Chondrocyte (in vitro differentiated cells): ENCODE measurements at regions not wholly inside any gene's neighbourhood (a gene's known extent, or its start where the extent isn't known, plus 50 kb on each side); places are given as distances from the start of the nearest gene placed in this dataset.
"Not testable (repeated sequence)": the region's sequence is repeated elsewhere in the genome, so short reads cannot be mapped to it uniquely, and the experiment has no call there.

ENCODE experiments used
- DNase-seq: peaks from one replicate; pipeline ENCODE4 v3.0.0; 2021; ENCODE audit warnings: mixed read lengths, low spot score
- H3K27ac Mint-ChIP-seq: one replicate; pipeline ENCODE4 v1.8.0; 2021; ENCODE audit warnings: mild to moderate bottlenecking, moderate library complexity, mixed read lengths; ENCODE audit not compliant: unreplicated experiment
- H3K27me3 Mint-ChIP-seq: 2 replicates; pipeline ENCODE4 v1.8.0; 2021; ENCODE audit warnings: low read depth, mixed read lengths
- H3K36me3 Mint-ChIP-seq: 2 replicates; pipeline ENCODE4 v1.8.0; 2021; ENCODE audit warnings: low read depth, mixed read lengths
- H3K4me1 Mint-ChIP-seq: 2 replicates; pipeline ENCODE4 v1.8.0; 2021; ENCODE audit warnings: low read depth, mild to moderate bottlenecking, mixed read lengths
- H3K4me3 Mint-ChIP-seq: one replicate; pipeline ENCODE4 v1.8.0; 2021; ENCODE audit warnings: mild to moderate bottlenecking, moderate library complexity, mixed read lengths; ENCODE audit not compliant: unreplicated experiment
- H3K9me3 Mint-ChIP-seq: 2 replicates; pipeline ENCODE4 v1.8.0; 2021; ENCODE audit warnings: low read depth, mixed read lengths
- TF ChIP-seq, protein P1 (sequence below): fragments of 200-600 bp; sonication (generic); IDR thresholded peaks from 2 replicates; pipeline ENCODE4 v1.5.0; 2021; ENCODE audit warnings: antibody characterized with exemption, mild to moderate bottlenecking, moderate library complexity

DNA sequence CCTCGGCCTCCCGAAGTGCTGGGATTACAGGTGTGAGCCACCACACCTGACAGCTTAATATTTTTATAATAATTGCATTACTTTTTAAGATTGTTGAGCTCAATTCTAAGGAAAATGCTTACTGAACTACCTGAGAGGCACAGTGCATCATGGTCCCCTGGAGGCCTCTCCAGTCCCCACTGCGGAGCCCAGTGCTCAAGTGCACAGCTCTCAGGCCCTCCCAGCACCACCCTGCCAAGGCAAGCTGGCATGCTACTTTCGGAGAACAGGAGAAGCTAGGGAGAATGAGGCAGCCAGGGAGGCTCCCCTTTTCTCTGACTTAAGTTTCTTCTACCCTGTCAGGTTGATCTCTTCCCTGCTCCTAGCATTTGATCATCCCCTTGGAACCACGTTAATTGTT is 64.2 kb upstream of the CECR2 start:
- Mint-ChIP-seq H3K4me3 (no peak overlapping the region), H3K9me3 (no peaks in the 10 kb centered on the region), H3K4me1 (no peaks in the 10 kb centered on the region), H3K27me3 (no peaks in the 10 kb centered on the region), H3K27ac (no peak overlapping the region), H3K36me3 (no peaks in the 10 kb centered on the region)
- no peak for DNase-seq
- TF ChIP-seq, protein P1, sequence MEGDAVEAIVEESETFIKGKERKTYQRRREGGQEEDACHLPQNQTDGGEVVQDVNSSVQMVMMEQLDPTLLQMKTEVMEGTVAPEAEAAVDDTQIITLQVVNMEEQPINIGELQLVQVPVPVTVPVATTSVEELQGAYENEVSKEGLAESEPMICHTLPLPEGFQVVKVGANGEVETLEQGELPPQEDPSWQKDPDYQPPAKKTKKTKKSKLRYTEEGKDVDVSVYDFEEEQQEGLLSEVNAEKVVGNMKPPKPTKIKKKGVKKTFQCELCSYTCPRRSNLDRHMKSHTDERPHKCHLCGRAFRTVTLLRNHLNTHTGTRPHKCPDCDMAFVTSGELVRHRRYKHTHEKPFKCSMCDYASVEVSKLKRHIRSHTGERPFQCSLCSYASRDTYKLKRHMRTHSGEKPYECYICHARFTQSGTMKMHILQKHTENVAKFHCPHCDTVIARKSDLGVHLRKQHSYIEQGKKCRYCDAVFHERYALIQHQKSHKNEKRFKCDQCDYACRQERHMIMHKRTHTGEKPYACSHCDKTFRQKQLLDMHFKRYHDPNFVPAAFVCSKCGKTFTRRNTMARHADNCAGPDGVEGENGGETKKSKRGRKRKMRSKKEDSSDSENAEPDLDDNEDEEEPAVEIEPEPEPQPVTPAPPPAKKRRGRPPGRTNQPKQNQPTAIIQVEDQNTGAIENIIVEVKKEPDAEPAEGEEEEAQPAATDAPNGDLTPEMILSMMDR, result no peak

DNA sequence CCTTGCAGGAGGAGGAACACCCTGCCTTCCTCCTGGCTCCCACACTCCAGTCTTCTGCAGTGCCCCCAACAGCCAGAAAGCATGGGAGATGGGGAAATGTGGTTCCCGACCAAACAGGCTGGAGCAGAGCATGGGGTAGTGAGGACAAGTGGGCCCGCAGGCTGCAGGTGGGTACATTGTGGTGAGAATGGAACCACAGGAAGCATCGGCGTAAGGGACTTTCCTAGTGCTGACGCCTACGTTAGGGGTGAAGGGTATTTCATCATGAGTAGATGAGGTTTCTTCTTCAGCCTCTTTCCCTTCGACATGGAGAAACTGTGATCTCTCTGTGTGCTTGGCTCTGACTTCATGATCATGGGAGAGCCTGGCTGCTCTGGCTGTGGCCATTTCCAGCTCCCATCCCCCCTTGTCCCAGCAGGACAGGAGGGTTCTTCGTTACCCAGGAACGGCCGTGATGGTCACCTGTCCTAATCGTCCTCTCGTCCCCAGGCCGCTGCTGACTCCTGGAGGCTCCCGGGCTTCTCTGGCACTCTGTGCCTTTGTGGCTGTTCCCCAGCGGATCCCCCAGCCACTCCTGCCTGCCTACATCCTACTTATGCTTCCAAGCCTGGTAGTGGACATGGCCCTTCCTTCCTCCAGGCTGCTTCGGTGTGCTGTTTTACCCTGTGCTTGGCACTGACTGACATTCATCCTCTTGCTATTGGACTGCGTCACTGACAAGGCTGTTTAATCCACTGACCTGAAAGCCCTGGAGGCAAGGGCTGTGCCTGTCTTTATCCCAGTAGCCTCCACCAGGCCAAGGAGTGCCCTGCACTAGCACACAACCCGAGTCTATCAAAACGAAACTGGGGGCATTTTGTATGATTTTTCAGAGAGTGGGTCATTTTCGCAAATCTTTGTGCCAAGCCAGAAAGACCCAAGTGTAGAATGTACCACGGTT is 65.2 kb upstream of the CECR2 start:
- TF ChIP-seq, protein P1, result no peak
- Mint-ChIP-seq H3K27ac (no peak overlapping the region), H3K4me3 (no peak overlapping the region), H3K9me3 (no peaks in the 10 kb centered on the region), H3K4me1 (no peaks in the 10 kb centered on the region), H3K36me3 (no peaks in the 10 kb centered on the region), H3K27me3 (no peaks in the 10 kb centered on the region)
- DNase-seq, result no peak

DNA sequence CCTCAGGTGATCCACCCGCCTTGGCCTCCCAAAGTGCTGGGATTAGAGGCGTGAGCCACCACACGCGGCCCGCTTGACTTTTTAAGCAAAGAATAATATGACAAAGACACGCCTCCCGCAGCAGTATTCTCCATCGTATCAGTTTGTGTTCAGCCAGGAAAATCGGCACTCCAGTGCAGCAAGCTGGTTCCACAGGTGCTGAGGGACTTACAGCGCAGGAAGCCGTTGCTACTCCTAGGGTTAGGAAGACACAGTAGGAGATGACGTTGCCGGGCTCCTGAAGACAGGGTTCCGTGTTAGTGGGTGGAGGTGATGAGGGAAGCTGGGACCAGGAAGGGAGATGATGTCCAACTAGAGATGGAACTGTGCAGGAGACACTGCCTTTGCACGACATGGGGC is 65.8 kb upstream of the CECR2 start:
- Mint-ChIP-seq H3K4me1 (no peaks in the 10 kb centered on the region), H3K27me3 (peaks cover 2% of the 10 kb centered on the region), H3K27ac (no peak overlapping the region), H3K9me3 (no peaks in the 10 kb centered on the region), H3K36me3 (no peaks in the 10 kb centered on the region), H3K4me3 (no peak overlapping the region)
- no peak for DNase-seq
- TF ChIP-seq, protein P1, result no peak

DNA sequence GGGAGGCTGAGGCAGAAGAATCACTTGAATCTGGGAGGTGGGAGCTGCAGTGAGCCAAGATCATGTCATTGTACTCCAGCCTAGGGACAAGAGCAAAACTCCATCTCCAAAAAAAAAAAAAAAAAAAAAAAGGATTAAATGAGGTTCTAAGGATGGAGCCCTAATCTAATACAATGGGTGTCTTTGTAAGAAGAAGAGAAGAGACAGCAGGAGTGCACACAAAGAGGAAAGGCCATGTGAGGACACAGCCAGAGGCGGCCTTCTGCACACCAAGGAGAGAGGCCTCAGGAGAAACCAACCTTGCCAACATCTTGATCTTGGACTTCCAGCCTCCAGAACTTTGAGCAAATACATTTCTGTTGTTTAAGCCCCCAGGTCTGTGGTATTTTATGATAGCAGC is 66.6 kb upstream of the CECR2 start:
- H3K9me3 Mint-ChIP-seq, result no peaks in the 10 kb centered on the region
- no peak overlapping the region for H3K27ac Mint-ChIP-seq
- TF ChIP-seq, protein P1, result no peak
- H3K27me3 Mint-ChIP-seq, result peaks cover 4% of the 10 kb centered on the region
- H3K4me1 Mint-ChIP-seq, result no peaks in the 10 kb centered on the region
- no peaks in the 10 kb centered on the region for H3K36me3 Mint-ChIP-seq
- H3K4me3 Mint-ChIP-seq, result no peak overlapping the region
- no peak for DNase-seq

DNA sequence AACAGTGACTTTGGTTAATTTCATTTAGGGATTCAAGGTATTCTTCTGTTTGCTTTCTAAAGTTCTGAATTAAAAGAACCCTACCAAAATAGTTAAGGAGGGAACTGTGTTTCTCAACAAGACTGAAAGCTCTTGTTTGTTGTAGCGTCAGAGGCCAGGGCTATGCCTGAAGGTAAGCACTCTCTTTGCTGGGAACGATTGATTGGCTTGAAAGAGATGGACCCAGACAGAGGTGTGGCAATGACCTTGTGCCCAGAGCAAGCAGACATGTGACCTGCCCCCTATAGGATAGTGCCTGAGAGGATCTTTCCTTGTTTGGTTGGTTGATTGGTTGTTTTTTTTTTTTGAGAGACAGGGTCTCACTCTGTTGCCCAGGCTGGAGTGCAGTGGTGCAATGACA is 68.3 kb upstream of the CECR2 start:
- H3K36me3 Mint-ChIP-seq, result no peaks in the 10 kb centered on the region
- no peak overlapping the region for H3K27ac Mint-ChIP-seq
- H3K27me3 Mint-ChIP-seq, result peaks cover 8% of the 10 kb centered on the region
- H3K4me3 Mint-ChIP-seq, result no peak overlapping the region
- H3K4me1 Mint-ChIP-seq, result no peaks in the 10 kb centered on the region
- DNase-seq, result no peak
- TF ChIP-seq, protein P1, result no peak
- no peaks in the 10 kb centered on the region for H3K9me3 Mint-ChIP-seq

DNA sequence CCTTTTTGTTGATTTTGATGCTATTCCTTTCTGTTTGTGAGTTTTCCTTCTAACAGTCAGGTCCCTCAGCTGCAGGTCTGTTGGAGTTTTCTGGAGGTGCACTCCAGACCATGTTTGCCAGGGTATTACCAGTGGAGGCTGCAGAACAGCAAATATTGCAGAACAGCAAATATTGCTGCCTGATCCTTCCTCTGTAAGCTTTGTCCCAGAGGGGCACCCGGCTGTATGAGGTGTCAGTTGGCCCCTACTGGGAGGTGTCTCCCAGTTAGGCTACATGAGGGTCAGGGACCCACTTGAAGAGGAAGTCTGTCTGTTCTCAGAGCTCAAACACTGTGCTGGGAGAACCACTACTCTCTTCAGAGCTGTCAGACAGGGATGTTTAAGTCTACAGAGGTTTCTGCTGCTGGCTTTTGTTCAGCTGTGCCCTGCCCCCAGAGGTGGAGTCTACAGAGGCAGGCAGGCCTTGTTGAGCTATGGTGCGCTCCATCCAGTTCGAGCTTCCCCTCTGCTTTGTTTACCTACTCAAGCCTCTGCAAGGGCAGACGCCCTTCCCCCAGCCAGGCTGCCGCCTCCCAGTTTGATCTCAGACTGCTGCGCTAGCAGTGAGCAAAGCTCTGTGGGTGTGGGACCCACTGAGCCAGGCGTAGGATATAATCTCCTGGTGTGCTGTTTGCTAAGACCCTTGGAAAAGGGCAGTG is 70.3 kb upstream of the CECR2 start:
- not testable (repeated sequence) for H3K27ac Mint-ChIP-seq, H3K4me1 Mint-ChIP-seq, H3K27me3 Mint-ChIP-seq, H3K9me3 Mint-ChIP-seq, DNase-seq, H3K4me3 Mint-ChIP-seq, H3K36me3 Mint-ChIP-seq
